GM21717 (cell line): ENCODE measurements at regions not wholly inside any gene's neighbourhood (a gene's known extent, or its start where the extent isn't known, plus 50 kb on each side); places are given as distances from the start of the nearest gene placed in this dataset.

Source experiments
- ATAC-seq: cut with Tn5 transposase; IDR thresholded peaks from one replicate; pipeline ENCODE4 v1.9.1; 2021; ENCODE audit warnings: mild to moderate bottlenecking, moderate library complexity; ENCODE audit not compliant: unreplicated experiment

- ATAC-seq: no peak
Observed at GRCh38 chr18:21162786-21163185, 51.2 kb upstream of the ROCK1 start.

- ATAC-seq: no peak
Observed at GRCh38 chr18:21163647-21164547, 52.3 kb upstream of the ROCK1 start.

- no peak for ATAC-seq
Observed at GRCh38 chr18:21164548-21165095, 53.0 kb upstream of the ROCK1 start.

GRCh38 chr18:21167641-21168377 is 56.2 kb upstream of the ROCK1 start:
- ATAC-seq: no peak

GRCh38 chr18:21168880-21169279 is 57.3 kb upstream of the ROCK1 start:
- no peak for ATAC-seq

- ATAC-seq: no peak
Observed at GRCh38 chr18:21177822-21178221, 64.2 kb upstream of the GREB1L start.

- ATAC-seq: peak; percentile 55
Observed at GRCh38 chr18:21179590-21180220, 62.3 kb upstream of the GREB1L start.

- no peak for ATAC-seq
Observed at GRCh38 chr18:21180588-21180987, 61.4 kb upstream of the GREB1L start.

GRCh38 chr18:21181766-21182165 is 60.3 kb upstream of the GREB1L start:
- ATAC-seq: no peak

- no peak for ATAC-seq
Observed at GRCh38 chr18:21183670-21184069, 58.4 kb upstream of the GREB1L start.

- no peak for ATAC-seq
Observed at GRCh38 chr18:21184396-21184996, 57.5 kb upstream of the GREB1L start.

GRCh38 chr18:21187886-21188285 is 54.1 kb upstream of the GREB1L start:
- ATAC-seq: no peak

GRCh38 chr18:21191596-21192307 is 50.3 kb upstream of the GREB1L start:
- no peak for ATAC-seq
